ENCODE measurements at regions not wholly inside any gene's neighbourhood (a gene's known extent, or its start where the extent isn't known, plus 50 kb on each side); places are given as distances from the start of the nearest gene placed in this dataset.

- no peak for TF ChIP-seq POLR2AphosphoS5 (IDR thresholded peaks at IDR 0.05; ENCODE audit: borderline replicate concordance, low read depth, low read length)
- TF ChIP-seq EZH2 (IDR thresholded peaks at IDR 0.05) = no peak
Measured at GRCh38 chr6:71091956-71092355, 135.1 kb upstream of the B3GAT2 start.
